IMR-90 (cell line): ENCODE measurements at regions not wholly inside any gene's neighbourhood (a gene's known extent, or its start where the extent isn't known, plus 50 kb on each side); places are given as distances from the start of the nearest gene placed in this dataset.

Source experiments
- ATAC-seq: fragments of 200-7000 bp; cut with Tn5 transposase; 2 replicates; pipeline ENCODE4 v1.9.1; 2020; ENCODE audit warnings: low read depth, mild to moderate bottlenecking, moderate library complexity
- BruUV-seq: library from RNA; stranded (reverse); fragments of 400-500 nt; replicated peaks from 2 replicates; lab custom pipeline; 2021; lab: Mats Ljungman, UMichigan
- CTCF ChIA-PET: fragments of 300-600 bp; formaldehyde crosslinking; extraction: SDS; loops from one replicate; lab custom pipeline; 2021; ENCODE audit warnings: antibody characterized with exemption; lab: Yijun Ruan, JAX
- POLR2A ChIA-PET: fragments of 300-600 bp; sonication (Branson Sonifier 250); formaldehyde crosslinking; loops from one replicate; lab custom pipeline; 2022; ENCODE audit warnings: antibody characterized with exemption; ENCODE audit not compliant: unreplicated experiment; lab: Charles Lee
- DNase-seq: peaks from one replicate; pipeline ENCODE4 v3.0.0; 2013
- H2AFZ ChIP-seq: replicated peaks from 2 replicates; pipeline ENCODE3; 2013; ENCODE audit warnings: low read length, mild to moderate bottlenecking; ENCODE audit not compliant: poor library complexity
- H2AK5ac ChIP-seq: 2 replicates; pipeline ENCODE4 v1.6.1; 2013; ENCODE audit warnings: low read depth, low read length, inconsistent platforms
- H2AK9ac ChIP-seq: replicated peaks from 2 replicates; pipeline ENCODE3; 2013; ENCODE audit warnings: mild to moderate bottlenecking, low read depth, low read length, moderate library complexity; ENCODE audit not compliant: poor library complexity
- H2BK120ac ChIP-seq: 2 replicates; pipeline ENCODE4 v1.6.1; 2013; ENCODE audit warnings: low read depth, low read length, inconsistent platforms
- H2BK15ac ChIP-seq: 3 replicates; pipeline ENCODE4 v1.6.1; 2013; ENCODE audit warnings: low read depth, low read length, inconsistent platforms
- H2BK20ac ChIP-seq: 2 replicates; pipeline ENCODE4 v1.6.1; 2013; ENCODE audit warnings: low read depth, mild to moderate bottlenecking, inconsistent platforms, low read length, moderate library complexity
- H2BK5ac ChIP-seq: 2 replicates; pipeline ENCODE4 v1.6.1; 2013; ENCODE audit warnings: mild to moderate bottlenecking, low read depth, low read length, inconsistent platforms; ENCODE audit not compliant: poor library complexity, severe bottlenecking
- H3K14ac ChIP-seq: replicated peaks from 2 replicates; pipeline ENCODE4 v1.6.1; 2013; ENCODE audit warnings: low read depth, low read length, inconsistent platforms
- H3K18ac ChIP-seq: 2 replicates; pipeline ENCODE4 v1.6.1; 2013; ENCODE audit warnings: low read depth, low read length, control low read depth
- H3K23ac ChIP-seq: 2 replicates; pipeline ENCODE4 v1.6.1; 2013; ENCODE audit warnings: low read depth, low read length, inconsistent platforms
- H3K27ac ChIP-seq: 2 replicates; pipeline ENCODE4 v1.5.1; 2013; ENCODE audit warnings: mild to moderate bottlenecking, control low read depth, low read length; ENCODE audit not compliant: insufficient read depth
- H3K27me3 ChIP-seq: 2 replicates; pipeline ENCODE4 v1.6.1; 2013; ENCODE audit warnings: low read length; ENCODE audit not compliant: control insufficient read depth, insufficient read depth
- H3K36me3 ChIP-seq: 2 replicates; pipeline ENCODE4 v1.6.1; 2013; ENCODE audit warnings: low read length, mixed read lengths; ENCODE audit not compliant: control insufficient read depth, insufficient read depth
- H3K4ac ChIP-seq: 2 replicates; pipeline ENCODE4 v1.6.1; 2013; ENCODE audit warnings: low read depth, low read length, inconsistent platforms
- H3K4me1 ChIP-seq: 2 replicates; pipeline ENCODE4 v1.6.1; 2013; ENCODE audit warnings: low read length, mixed read lengths; ENCODE audit not compliant: control insufficient read depth, insufficient read depth
- H3K4me2 ChIP-seq: 2 replicates; pipeline ENCODE4 v1.6.1; 2013; ENCODE audit warnings: low read depth, mild to moderate bottlenecking, control low read depth, low read length, moderate library complexity
- H3K4me3 ChIP-seq: 2 replicates; pipeline ENCODE4 v1.5.1; 2013; ENCODE audit warnings: low read depth, mild to moderate bottlenecking, control low read depth, low read length, moderate library complexity; ENCODE audit not compliant: insufficient read depth
- H3K56ac ChIP-seq: 2 replicates; pipeline ENCODE4 v1.6.1; 2013; ENCODE audit warnings: low read length, inconsistent platforms; ENCODE audit not compliant: insufficient read depth; ENCODE audit errors: extremely low read depth
- H3K79me1 ChIP-seq, 2 experiments: 2 replicates each; pipeline ENCODE4 v1.6.1; 2013; ENCODE audit warnings: low read length in 2 of 2, inconsistent platforms in 1 of 2, low read depth in 1 of 2
- H3K9ac ChIP-seq: 2 replicates; pipeline ENCODE4 v1.6.1; 2013; ENCODE audit warnings: low read depth, low read length, control low read depth
- H3K9me1 ChIP-seq: 2 replicates; pipeline ENCODE4 v1.6.1; 2013; ENCODE audit warnings: low read length, inconsistent platforms; ENCODE audit not compliant: insufficient read depth
- H3K9me3 ChIP-seq: 2 replicates; pipeline ENCODE4 v1.6.1; 2013; ENCODE audit warnings: low read length; ENCODE audit not compliant: control insufficient read depth, insufficient read depth
- H4K20me1 ChIP-seq: 2 replicates; pipeline ENCODE4 v1.6.1; 2013; ENCODE audit warnings: low read length, inconsistent platforms; ENCODE audit not compliant: insufficient read depth
- H4K5ac ChIP-seq: 2 replicates; pipeline ENCODE4 v1.6.1; 2013; ENCODE audit warnings: mild to moderate bottlenecking, low read depth, low read length, control low read depth
- H4K8ac ChIP-seq, 2 experiments: 2 replicates each; pipeline ENCODE4 v1.6.1; 2013; ENCODE audit warnings: low read depth in 2 of 2, low read length in 2 of 2, control low read depth in 1 of 2, inconsistent platforms in 1 of 2
- H4K91ac ChIP-seq: 2 replicates; pipeline ENCODE4 v1.6.1; 2013; ENCODE audit warnings: low read depth, low read length, inconsistent platforms; ENCODE audit not compliant: insufficient read depth
- BHLHE40 ChIP-seq: fragments of 150-350 bp; IDR thresholded peaks from 2 replicates; pipeline ENCODE4 v1.6.1; 2016; ENCODE audit warnings: mild to moderate bottlenecking, low read depth, low read length
- CEBPB ChIP-seq: IDR thresholded peaks from 2 replicates; pipeline ENCODE4 v1.6.1; 2012; ENCODE audit warnings: low read depth, low read length, improper control_type of control experiment
- CHD1 ChIP-seq: IDR thresholded peaks from 2 replicates; pipeline ENCODE4 v1.6.1; 2012; ENCODE audit warnings: low read depth, low read length, improper control_type of control experiment
- CTCF ChIP-seq: conservative IDR thresholded peaks from 2 replicates; pipeline ENCODE4 v1.5.1; 2012; ENCODE audit warnings: mild to moderate bottlenecking, low read depth, low read length, improper control_type of control experiment
- ELK1 ChIP-seq: fragments of 150-350 bp; IDR thresholded peaks from 2 replicates; pipeline ENCODE4 v1.6.1; 2016; ENCODE audit warnings: low read depth, mild to moderate bottlenecking, low read length, moderate library complexity, borderline replicate concordance
- FOS ChIP-seq: fragments of 150-350 bp; IDR thresholded peaks from 2 replicates; pipeline ENCODE4 v1.6.1; 2016; ENCODE audit warnings: low read depth, low read length
- MAZ ChIP-seq: IDR thresholded peaks from 2 replicates; pipeline ENCODE4 v1.6.1; 2012; ENCODE audit warnings: low read depth, mild to moderate bottlenecking, low read length, improper control_type of control experiment, moderate library complexity, borderline replicate concordance
- MXI1 ChIP-seq: IDR thresholded peaks from 2 replicates; pipeline ENCODE4 v1.6.1; 2012; ENCODE audit warnings: low read depth, mild to moderate bottlenecking, low read length, moderate library complexity, borderline replicate concordance
- POLR2A ChIP-seq: IDR thresholded peaks from 2 replicates; pipeline ENCODE4 v1.6.1; 2012; ENCODE audit warnings: mild to moderate bottlenecking, low read depth, low read length
- RAD21 ChIP-seq: IDR thresholded peaks from 2 replicates; pipeline ENCODE4 v1.6.1; 2012; ENCODE audit warnings: low read length, improper control_type of control experiment
- RCOR1 ChIP-seq: IDR thresholded peaks from 2 replicates; pipeline ENCODE4 v1.6.1; 2012; ENCODE audit warnings: mild to moderate bottlenecking, low read length, improper control_type of control experiment; ENCODE audit not compliant: insufficient replicate concordance
- RFX5 ChIP-seq: IDR thresholded peaks from 2 replicates; pipeline ENCODE4 v1.8.0; 2012; ENCODE audit warnings: low read depth, mild to moderate bottlenecking, low read length, moderate library complexity
- SMC3 ChIP-seq: fragments of 150-350 bp; IDR thresholded peaks from 2 replicates; pipeline ENCODE4 v1.6.1; 2016; ENCODE audit warnings: low read depth, mild to moderate bottlenecking, antibody characterized with exemption, low read length, moderate library complexity
- USF2 ChIP-seq: fragments of 150-350 bp; IDR thresholded peaks from 2 replicates; pipeline ENCODE4 v1.6.1; 2017; ENCODE audit warnings: mild to moderate bottlenecking, antibody characterized with exemption, low read length, low read depth
- WGBS, 2 experiments: methylation state at CpG; one replicate each; pipeline versions ENCODE4 v1.1.5 to v1.1.7; 2013; ENCODE audit warnings: missing lambda C conversion rate in 2 of 2; ENCODE audit not compliant: insufficient read length in 1 of 2; ENCODE audit errors: extremely low coverage in 2 of 2; 5-methylcytosine and 5-hydroxymethylcytosine counted together
- dilution Hi-C: fragments of 300-500 bp; cut with HindIII; formaldehyde crosslinking; loops from one replicate; pipeline ENCODE4 v1.14.3; 2018; ENCODE audit warnings: low sequenced_read_pairs; ENCODE audit not compliant: unreplicated experiment
- in situ Hi-C: fragments of 300-500 bp; cut with MboI; formaldehyde crosslinking; loops from 3 replicates; pipeline ENCODE4 v1.14.3; 2019; ENCODE audit warnings: low sequenced_read_pairs, inconsistent platforms, mixed read lengths
- intact Hi-C: fragments of 100-400 bp; cut with micrococcal nuclease; formaldehyde crosslinking; loops from 2 replicates; pipeline ENCODE4 v1.10.0; 2022

- intact Hi-C loops: no loop called here
- Histone ChIP-seq H2AK9ac (no peak overlapping the region), H3K4me1 (no peaks in the 10 kb centered on the region), H2BK20ac (no peak overlapping the region), H3K23ac (no peak overlapping the region), H2AFZ (no peak overlapping the region), H3K9ac (no peak overlapping the region), H2BK15ac (no peak overlapping the region), H2AK5ac (no peak overlapping the region), H3K9me1 (no peaks in the 10 kb centered on the region), H3K27ac (no peak overlapping the region), H2BK5ac (no peak overlapping the region), H3K4me2 (no peak overlapping the region), H3K18ac (no peak overlapping the region), H3K4ac (no peak overlapping the region), H3K14ac (no peak overlapping the region), H3K36me3 (no peaks in the 10 kb centered on the region), H4K20me1 (no peaks in the 10 kb centered on the region), H3K4me3 (no peak overlapping the region), H3K27me3 (no peaks in the 10 kb centered on the region), H3K79me1 (no peaks in the 10 kb centered on the region), H2BK120ac (no peak overlapping the region), H4K5ac (no peak overlapping the region), H4K8ac (no peak overlapping the region), H4K91ac (no peak overlapping the region), H3K9me3 (no peaks in the 10 kb centered on the region), H3K56ac (no peak overlapping the region)
- no peak for TF ChIP-seq RAD21
- no peak for TF ChIP-seq CHD1
- no peak for TF ChIP-seq CTCF
- TF ChIP-seq RCOR1: no peak
- no peak for TF ChIP-seq RFX5
- TF ChIP-seq MAZ: no peak
- TF ChIP-seq CEBPB: no peak
- TF ChIP-seq POLR2A: no peak
- TF ChIP-seq BHLHE40: no peak
- no peak for TF ChIP-seq FOS
- TF ChIP-seq ELK1: no peak
- no peak for TF ChIP-seq USF2
- no peak for TF ChIP-seq SMC3
- TF ChIP-seq MXI1: no peak
- in situ Hi-C loops: no loop called here
- WGBS, 2 experiments: no CpG with 5 or more reads among the region's 2 CpGs
- ATAC-seq: no peak
- dilution Hi-C loops: no loop called here
- CTCF ChIA-PET: no interaction called here
- no TSS peak for BruUV-seq
- POLR2A ChIA-PET: no interaction called here
- no peak for DNase-seq
Measured at GRCh38 chr3:78070188-78070587, 1030.3 kb downstream of the ROBO2 start.
